ENCODE measurements at regions not wholly inside any gene's neighbourhood (a gene's known extent, or its start where the extent isn't known, plus 50 kb on each side); places are given as distances from the start of the nearest gene placed in this dataset.

DNA sequence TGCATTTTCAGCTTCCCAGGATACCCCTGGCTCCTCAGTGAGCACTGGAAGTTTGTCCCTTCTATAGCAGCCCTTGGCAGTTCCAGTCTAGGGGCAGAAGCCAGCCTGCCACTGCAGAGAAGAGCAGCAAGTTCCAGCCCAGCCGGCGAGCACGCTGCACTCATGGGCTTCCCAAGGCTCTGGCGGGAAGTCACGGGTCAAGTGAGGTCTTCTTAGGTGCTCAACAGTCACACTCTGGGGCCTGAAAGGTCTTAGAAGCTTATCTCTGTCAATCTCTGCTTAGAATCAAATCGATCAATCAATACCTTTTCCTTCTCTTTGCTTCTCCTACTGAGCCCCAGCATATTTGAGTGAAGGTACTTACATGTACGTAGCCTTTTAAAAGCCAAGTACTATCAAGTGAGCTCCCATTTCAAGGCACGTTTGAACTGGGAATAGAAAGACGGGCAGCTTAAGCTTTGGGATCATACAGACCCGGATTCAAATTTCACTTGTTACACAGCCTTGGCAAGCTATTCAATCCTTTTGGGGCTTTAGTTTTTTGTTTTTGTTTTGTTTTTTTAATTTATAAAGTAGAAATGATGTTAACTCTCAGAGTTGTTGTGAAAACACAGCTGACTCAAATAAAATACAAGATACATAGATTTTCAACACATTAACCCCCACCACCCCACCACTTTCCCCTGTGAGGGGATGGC lies 152.6 kb upstream of the KLF14 start:
- peaks cover 92% of the 10 kb centered on the region for H3K79me2 ChIP-seq (ENCODE audit: control insufficient read depth, insufficient read depth, low read length)
- H3K4me3 ChIP-seq (ENCODE audit: control insufficient read depth in 2 of 3, extremely low read depth in 1 of 3, insufficient read depth in 2 of 3, low read depth in 1 of 3, low read length in 3 of 3): no peak overlapping the region
- H2AFZ ChIP-seq (ENCODE audit: control insufficient read depth, low read length): no peak overlapping the region
- peak overlapping the region; percentile 23 for H3K9ac ChIP-seq (ENCODE audit: control insufficient read depth, extremely low read depth, insufficient read depth, low read length)
- H3K4me1 ChIP-seq (ENCODE audit: control insufficient read depth, extremely low read depth, insufficient read depth, low read length): peaks cover 63% of the 10 kb centered on the region
- dilution Hi-C loops (cut with MboI; ENCODE audit: extremely low pct_ligation_motif_present, low sequenced_read_pairs): no loop called here
- H3K36me3 ChIP-seq (ENCODE audit: control insufficient read depth in 2 of 2, extremely low read depth in 1 of 2, insufficient read depth in 2 of 2, low read length in 2 of 2): peaks cover 40 to 77% of the 10 kb centered on the region in 2 experiments
- H3K27ac ChIP-seq (ENCODE audit: control insufficient read depth, insufficient read depth, low read length): peak overlapping the region; percentile 62
- no peaks in the 10 kb centered on the region for H3K9me3 ChIP-seq (ENCODE audit: control insufficient read depth, low read depth, low read length)
- DNase-seq (ENCODE audit: low read depth, low spot score): no peak
- peaks cover 30% of the 10 kb centered on the region for H4K20me1 ChIP-seq (ENCODE audit: control insufficient read depth, extremely low read depth, insufficient read depth, low read length)
- TF ChIP-seq, protein P1, sequence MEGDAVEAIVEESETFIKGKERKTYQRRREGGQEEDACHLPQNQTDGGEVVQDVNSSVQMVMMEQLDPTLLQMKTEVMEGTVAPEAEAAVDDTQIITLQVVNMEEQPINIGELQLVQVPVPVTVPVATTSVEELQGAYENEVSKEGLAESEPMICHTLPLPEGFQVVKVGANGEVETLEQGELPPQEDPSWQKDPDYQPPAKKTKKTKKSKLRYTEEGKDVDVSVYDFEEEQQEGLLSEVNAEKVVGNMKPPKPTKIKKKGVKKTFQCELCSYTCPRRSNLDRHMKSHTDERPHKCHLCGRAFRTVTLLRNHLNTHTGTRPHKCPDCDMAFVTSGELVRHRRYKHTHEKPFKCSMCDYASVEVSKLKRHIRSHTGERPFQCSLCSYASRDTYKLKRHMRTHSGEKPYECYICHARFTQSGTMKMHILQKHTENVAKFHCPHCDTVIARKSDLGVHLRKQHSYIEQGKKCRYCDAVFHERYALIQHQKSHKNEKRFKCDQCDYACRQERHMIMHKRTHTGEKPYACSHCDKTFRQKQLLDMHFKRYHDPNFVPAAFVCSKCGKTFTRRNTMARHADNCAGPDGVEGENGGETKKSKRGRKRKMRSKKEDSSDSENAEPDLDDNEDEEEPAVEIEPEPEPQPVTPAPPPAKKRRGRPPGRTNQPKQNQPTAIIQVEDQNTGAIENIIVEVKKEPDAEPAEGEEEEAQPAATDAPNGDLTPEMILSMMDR (optimal IDR thresholded peaks at IDR 0.05 in 1 of 3, IDR thresholded peaks at IDR 0.05 in 1 of 3, conservative IDR thresholded peaks at IDR 0.05 in 1 of 3; ENCODE audit: extremely low read depth in 1 of 3, insufficient read depth in 2 of 3, low read length in 3 of 3): no peak
- TF ChIP-seq EZH2 (IDR thresholded peaks at IDR 0.05; ENCODE audit: low read length): no peak
- FAIRE-seq: no peak
- H3K27me3 ChIP-seq (ENCODE audit: control insufficient read depth, extremely low read depth, insufficient read depth, low read length): no peaks in the 10 kb centered on the region
- H3K4me2 ChIP-seq (ENCODE audit: control insufficient read depth, extremely low read depth, insufficient read depth, low read depth, low read length): peak overlapping the region; percentile 7
- H3K9me1 ChIP-seq (ENCODE audit: control insufficient read depth, extremely low read depth, insufficient read depth, low read length): peaks cover 5% of the 10 kb centered on the region

DNA sequence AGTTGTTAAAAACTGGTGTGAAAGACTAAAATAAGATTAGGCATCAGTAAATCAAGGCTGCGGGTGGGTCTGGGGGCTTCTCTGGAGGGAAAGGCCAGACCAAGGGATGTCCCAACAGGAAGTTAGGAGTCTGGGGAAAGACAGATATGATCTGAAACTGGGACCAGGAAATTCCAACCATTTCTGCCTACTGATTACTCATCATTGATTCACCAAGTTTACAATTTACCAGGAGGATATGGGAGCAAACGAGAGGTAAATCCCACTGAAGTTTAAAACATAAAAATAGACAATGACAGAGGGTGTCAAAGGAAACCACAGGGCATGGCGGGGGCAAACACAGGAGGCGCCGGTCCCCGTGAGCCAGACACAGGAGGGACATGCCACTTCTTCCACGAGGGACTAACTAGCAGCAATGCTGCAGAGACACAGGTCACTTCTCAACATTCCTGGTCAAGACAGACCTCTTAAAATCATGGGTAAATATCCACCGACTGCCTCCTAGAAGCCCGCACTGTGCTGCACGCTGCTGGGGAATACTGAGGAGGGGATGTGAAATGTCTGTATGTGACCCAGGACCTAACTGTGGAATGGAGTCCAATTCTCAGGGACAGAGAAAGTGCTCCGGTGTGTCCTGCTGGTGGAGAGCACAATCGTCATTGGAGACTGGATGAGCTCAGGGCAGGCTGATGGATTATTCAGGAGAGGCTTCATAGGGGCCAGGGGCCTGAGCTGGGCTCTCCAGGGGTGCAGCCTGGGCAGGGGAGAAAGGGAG lies 153.4 kb upstream of the KLF14 start:
- peaks cover 28% of the 10 kb centered on the region for H4K20me1 ChIP-seq (ENCODE audit: control insufficient read depth, extremely low read depth, insufficient read depth, low read length)
- peaks cover 86% of the 10 kb centered on the region for H3K79me2 ChIP-seq (ENCODE audit: control insufficient read depth, insufficient read depth, low read length)
- peak overlapping the region; percentile 63 for H3K27ac ChIP-seq (ENCODE audit: control insufficient read depth, insufficient read depth, low read length)
- no peaks in the 10 kb centered on the region for H3K27me3 ChIP-seq (ENCODE audit: control insufficient read depth, extremely low read depth, insufficient read depth, low read length)
- H3K9me3 ChIP-seq (ENCODE audit: control insufficient read depth, low read depth, low read length): no peaks in the 10 kb centered on the region
- peaks cover 34 to 69% of the 10 kb centered on the region in 2 experiments for H3K36me3 ChIP-seq (ENCODE audit: control insufficient read depth in 2 of 2, extremely low read depth in 1 of 2, insufficient read depth in 2 of 2, low read length in 2 of 2)
- DNase-seq (ENCODE audit: low read depth, low spot score): no peak
- dilution Hi-C loops (cut with MboI; ENCODE audit: extremely low pct_ligation_motif_present, low sequenced_read_pairs): no loop called here
- H3K4me3 ChIP-seq (ENCODE audit: control insufficient read depth in 2 of 3, extremely low read depth in 1 of 3, insufficient read depth in 2 of 3, low read depth in 1 of 3, low read length in 3 of 3): peak overlapping the region in 1 of 3 experiments; percentile 11
- H3K9ac ChIP-seq (ENCODE audit: control insufficient read depth, extremely low read depth, insufficient read depth, low read length): peak overlapping the region; percentile 28
- no peak overlapping the region for H2AFZ ChIP-seq (ENCODE audit: control insufficient read depth, low read length)
- no peak for TF ChIP-seq EZH2 (IDR thresholded peaks at IDR 0.05; ENCODE audit: low read length)
- TF ChIP-seq, protein P1 (optimal IDR thresholded peaks at IDR 0.05 in 1 of 3, IDR thresholded peaks at IDR 0.05 in 1 of 3, conservative IDR thresholded peaks at IDR 0.05 in 1 of 3; ENCODE audit: extremely low read depth in 1 of 3, insufficient read depth in 2 of 3, low read length in 3 of 3): peak in 1 of 3 experiments; percentile 2
- H3K9me1 ChIP-seq (ENCODE audit: control insufficient read depth, extremely low read depth, insufficient read depth, low read length): peaks cover 2% of the 10 kb centered on the region
- H3K4me2 ChIP-seq (ENCODE audit: control insufficient read depth, extremely low read depth, insufficient read depth, low read depth, low read length): peak overlapping the region; percentile 57
- peak; percentile 64 for FAIRE-seq
- peaks cover 64% of the 10 kb centered on the region for H3K4me1 ChIP-seq (ENCODE audit: control insufficient read depth, extremely low read depth, insufficient read depth, low read length)

Data from keratinocyte (primary cell).